Glomerular visceral epithelial cell (primary cell): ENCODE measurements at regions not wholly inside any gene's neighbourhood (a gene's known extent, or its start where the extent isn't known, plus 50 kb on each side); places are given as distances from the start of the nearest gene placed in this dataset.
A peak's percentile ranks its signal among the peaks of the same experiment; 100 is the strongest.

Experiments used
- DNase-seq: peaks from one replicate; pipeline ENCODE4 v3.0.0-alpha.2; 2016; ENCODE audit errors: extremely low spot score

DNA sequence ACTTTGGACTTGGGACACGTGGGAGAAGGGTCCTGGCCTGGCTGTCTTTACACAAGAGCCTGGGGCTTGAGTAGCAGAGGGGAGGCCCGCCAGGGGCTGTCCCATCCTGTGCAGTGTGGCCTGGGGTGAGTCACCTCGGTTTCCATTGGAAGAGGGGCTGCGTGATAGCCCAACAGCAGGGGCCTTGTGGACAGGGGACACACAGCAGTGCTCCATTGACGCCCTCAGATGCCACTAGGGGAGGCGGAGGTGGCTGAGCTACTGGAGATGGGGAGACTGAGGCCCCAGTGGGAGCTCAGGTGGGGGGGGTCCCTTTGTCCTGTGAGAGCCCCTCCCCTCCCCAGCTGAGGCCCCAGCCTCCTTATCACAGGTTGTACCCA, 50.0 kb upstream of the RNU6ATAC start:
- DNase-seq = no peak

DNA sequence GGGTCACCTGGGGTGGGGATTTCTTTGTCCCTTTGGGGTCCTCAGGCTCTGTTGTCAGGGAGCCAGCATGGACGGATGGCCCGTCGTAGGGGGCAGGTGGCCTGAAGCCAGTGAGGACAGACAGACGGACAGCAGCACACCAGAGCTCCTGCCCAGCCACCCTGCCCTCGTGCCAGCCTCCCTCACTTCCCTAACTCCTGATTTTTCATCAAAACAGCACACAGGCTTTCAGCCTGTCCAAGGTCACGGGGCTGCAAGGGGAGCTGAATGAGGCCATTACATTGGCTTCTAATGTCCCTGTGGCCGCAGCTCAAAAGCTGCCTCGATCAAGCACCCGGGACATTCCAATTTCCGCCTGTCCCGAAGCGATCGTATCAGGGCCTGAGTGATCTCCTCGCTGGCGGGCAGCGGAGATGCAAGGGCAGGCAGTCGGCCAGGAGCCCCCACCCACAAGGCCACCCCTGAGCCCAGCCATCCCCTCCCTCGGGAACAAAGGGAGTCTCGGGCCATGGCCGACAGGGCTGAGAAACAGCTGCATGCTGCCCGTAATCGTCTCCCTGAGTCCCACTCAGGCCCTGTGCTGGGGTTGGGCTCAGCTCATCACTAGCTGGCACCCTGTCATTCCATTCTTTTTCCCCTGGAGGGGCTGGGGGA, 50.5 kb upstream of the RNU6ATAC start:
- DNase-seq = no peak

- no peak for DNase-seq
These were observed 51.0 kb upstream of the RNU6ATAC start for GRCh38 chr9:134215420-134215698.

- DNase-seq = no peak
These were observed 51.5 kb upstream of the RNU6ATAC start for GRCh38 chr9:134215699-134216448.

DNA sequence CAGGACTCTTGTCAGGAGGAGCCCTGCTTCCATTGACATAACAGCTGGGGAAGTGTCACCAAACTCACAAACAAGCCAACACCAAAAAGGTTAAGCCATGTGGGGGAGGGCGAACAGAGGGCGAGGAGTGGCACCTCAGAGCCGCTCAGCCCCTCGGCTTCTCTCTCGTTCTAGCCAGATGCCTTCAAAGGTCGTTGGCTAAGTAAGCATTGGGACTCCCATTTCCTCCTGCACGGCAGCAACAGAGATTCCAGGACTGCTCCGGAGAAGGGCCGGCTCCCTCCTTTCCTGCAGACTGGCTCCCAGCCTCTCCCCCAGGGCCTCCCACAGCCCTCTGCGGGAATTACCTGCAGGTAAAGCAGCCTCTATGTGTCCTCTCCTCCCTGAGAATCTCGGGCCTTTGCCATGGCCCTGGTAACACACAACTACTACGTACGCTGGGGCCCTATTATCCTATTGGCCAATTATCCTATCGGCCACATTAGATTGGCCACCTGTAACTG, 52.1 kb upstream of the RNU6ATAC start:
- DNase-seq = no peak

- DNase-seq = no peak
These were observed 52.6 kb upstream of the RNU6ATAC start for GRCh38 chr9:134216961-134217360.

DNA sequence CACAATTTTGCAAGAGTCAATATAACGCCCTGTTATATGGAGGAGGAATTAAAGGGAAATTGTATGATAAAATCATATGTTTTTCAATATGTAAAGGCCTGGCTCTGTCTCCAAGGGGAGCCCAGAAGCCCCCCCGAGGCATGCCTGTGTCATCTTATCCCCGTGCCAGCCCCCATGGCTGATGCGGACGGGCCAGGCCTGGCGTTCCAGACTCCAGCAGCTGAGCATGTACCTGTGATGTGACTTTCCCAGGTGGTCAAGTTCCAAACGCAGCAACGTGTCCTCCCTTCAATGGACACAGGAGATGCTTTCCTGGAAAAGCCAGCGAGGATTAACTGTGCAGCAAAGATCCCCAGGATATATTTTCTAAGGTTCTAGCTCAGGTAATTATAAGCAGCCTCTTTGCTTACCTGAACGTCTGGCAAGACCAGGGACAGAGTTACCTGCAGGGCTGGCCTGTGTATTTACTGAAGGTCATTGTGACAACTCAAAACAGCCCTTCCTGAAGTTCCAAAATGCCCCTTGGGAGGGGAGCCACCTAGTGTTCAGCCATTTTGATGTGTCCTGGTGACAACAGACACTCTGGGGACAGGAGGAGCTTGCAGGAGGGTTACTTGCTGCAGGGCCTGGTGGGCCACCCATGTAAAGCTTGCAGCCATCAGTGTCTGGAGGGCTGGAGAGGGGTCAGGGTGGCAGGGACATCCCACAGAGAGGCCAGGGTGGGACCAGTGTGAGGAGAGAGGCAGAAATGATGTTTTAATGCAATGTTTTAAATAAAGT, 53.3 kb upstream of the RNU6ATAC start:
- DNase-seq = no peak

DNA sequence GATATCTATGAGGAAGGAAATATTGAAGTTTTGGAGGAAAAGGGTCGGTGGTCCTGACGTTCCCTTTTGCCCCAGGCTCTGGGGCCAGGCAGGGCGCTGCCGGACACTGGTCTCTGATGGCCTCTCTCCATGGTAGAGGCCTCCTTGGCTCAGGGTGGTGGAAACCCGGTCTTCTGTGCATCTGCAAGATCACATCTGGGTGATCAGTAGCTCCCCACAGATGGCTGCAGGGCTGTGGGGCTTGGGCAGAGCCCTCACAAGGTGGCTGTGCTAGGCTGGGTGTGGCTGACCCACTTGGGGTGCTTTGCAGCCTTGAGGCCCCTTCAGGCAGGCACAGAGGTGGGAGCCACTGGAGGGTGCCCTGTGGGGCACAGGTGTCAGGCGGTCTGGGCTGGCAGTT, 53.9 kb upstream of the RNU6ATAC start:
- DNase-seq = no peak

GRCh38 chr9:134219646-134220060, 55.3 kb upstream of the RNU6ATAC start:
- no peak for DNase-seq

- DNase-seq = no peak
These were observed 55.9 kb upstream of the RNU6ATAC start for GRCh38 chr9:134220311-134220710.

- DNase-seq = no peak
These were observed 57.1 kb upstream of the RNU6ATAC start for GRCh38 chr9:134221273-134222017.

GRCh38 chr9:134222018-134222573, 57.7 kb upstream of the RNU6ATAC start:
- DNase-seq = no peak

- no peak for DNase-seq
These were observed 58.7 kb upstream of the RNU6ATAC start for GRCh38 chr9:134223091-134223490.

DNA sequence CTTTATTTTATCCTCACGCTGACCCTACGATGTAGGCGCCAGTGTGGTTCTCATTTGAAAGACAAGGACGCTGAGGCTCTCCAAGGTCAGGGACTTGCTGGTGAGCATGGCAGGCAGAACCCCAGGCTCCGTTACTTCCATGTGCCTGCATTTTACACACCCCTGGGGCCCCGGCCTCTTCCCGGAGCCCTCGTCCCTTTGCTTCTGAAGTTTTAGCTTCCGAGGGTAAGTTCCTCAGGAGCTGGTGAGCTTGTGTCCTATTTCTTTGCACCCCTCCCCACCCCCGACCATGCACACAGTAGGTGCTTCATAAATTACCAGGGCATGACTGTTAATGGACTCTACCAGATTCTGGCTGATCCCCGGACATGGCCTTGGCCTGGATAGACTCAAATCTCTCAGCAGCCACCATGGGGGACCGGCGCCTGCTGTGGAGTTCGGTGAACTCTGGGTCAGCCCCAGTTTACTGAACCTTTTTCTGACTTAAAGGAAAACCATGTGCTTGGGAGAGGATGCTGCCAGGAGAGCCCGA, 59.3 kb upstream of the RNU6ATAC start:
- DNase-seq = no peak

GRCh38 chr9:134224127-134224526, 59.8 kb upstream of the RNU6ATAC start:
- DNase-seq = no peak

- no peak for DNase-seq
These were observed 60.3 kb upstream of the RNU6ATAC start for GRCh38 chr9:134224567-134225093.

DNA sequence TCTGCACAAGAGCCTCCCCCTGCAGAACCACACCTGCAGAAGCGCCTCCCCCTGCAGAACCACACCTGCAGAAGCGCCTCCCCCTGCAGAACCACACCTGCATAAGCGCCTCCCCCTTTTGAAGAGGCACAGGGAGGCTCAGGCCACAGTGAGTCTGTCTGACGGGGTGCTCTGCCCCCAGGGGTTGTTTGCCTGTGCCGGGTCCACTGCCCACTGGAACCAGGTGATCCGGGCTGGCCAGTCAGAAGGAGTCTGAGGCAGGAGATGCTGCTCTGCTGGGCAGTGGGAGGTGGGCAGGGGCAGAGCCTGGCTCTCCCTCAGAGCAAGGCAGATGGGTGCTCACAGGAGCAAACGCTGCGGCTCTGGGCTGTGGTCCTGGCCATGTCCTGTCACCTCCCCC, 60.8 kb upstream of the RNU6ATAC start:
- DNase-seq = no peak

GRCh38 chr9:134225816-134226215, 61.5 kb upstream of the RNU6ATAC start:
- no peak for DNase-seq

DNA sequence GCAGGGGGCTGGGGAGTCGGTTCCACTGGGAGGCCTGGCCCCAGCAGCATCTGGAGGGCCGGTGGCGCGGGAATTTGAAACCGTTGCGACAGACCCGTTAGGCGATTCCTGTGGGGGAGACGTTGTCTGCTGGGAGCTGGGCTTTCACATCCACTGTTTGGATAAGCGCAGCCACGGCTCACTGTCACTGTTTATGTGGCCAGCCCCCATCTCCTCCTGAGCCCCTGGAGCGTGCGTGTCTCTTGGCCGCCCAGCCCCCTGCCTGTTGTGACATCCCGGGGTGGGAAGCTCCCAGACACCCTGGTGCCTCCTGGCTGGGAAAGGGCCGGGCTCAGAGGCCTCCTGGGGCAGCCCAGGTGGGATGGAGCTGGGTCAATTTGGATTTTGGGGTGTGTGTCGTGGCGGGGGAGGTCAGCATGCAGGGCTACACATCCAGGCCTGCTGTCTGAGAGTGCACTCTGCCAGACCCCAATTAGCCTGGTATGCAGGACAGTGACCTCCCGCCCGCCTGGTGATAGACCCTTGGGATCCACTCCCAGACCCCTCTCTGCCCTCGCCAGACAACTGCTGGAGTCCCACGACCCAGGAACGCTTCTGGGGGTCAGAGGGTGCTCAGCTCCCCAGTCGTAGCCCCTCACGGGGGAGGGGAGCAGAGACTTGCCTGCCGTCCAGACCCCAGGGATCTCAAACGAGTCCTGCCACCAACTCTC, 62.0 kb upstream of the RNU6ATAC start:
- DNase-seq = peak; percentile 13
